Activated CD8-positive, alpha-beta T cell treated with anti-CD3 and anti-CD28 coated beads for 36 hours (primary cell): ENCODE measurements at regions not wholly inside any gene's neighbourhood (a gene's known extent, or its start where the extent isn't known, plus 50 kb on each side); places are given as distances from the start of the nearest gene placed in this dataset.

Experiments
- ATAC-seq: fragments of 200-7000 bp; cut with Tn5 transposase; one replicate; pipeline ENCODE4 v1.10.0; 2021; ENCODE audit warnings: mild to moderate bottlenecking, moderate library complexity
- CTCF ChIA-PET: fragments of 350-600 bp; sonication (Branson Sonifier 250); formaldehyde crosslinking; loops from one replicate; lab custom pipeline; 2021; ENCODE audit warnings: antibody characterized with exemption; lab: Charles Lee
- POLR2A ChIA-PET: fragments of 350-600 bp; sonication (Branson Sonifier 250); formaldehyde crosslinking; loops from one replicate; lab custom pipeline; 2021; ENCODE audit warnings: antibody characterized with exemption; lab: Charles Lee
- DNase-seq: peaks from one replicate; pipeline ENCODE4 v3.0.0-alpha.2; 2020
- H3K27ac Mint-ChIP-seq: one replicate; pipeline ENCODE4 v1.8.0; 2021; ENCODE audit warnings: mild to moderate bottlenecking, mixed read lengths
- H3K27me3 Mint-ChIP-seq: one replicate; pipeline ENCODE4 v1.8.0; 2021; ENCODE audit warnings: mixed read lengths
- H3K36me3 Mint-ChIP-seq: one replicate; pipeline ENCODE4 v1.8.0; 2021; ENCODE audit warnings: low read depth, mixed read lengths
- H3K4me1 Mint-ChIP-seq: one replicate; pipeline ENCODE4 v1.8.0; 2021; ENCODE audit warnings: low read depth, mixed read lengths
- H3K4me3 Mint-ChIP-seq: one replicate; pipeline ENCODE4 v1.8.0; 2021; ENCODE audit warnings: mild to moderate bottlenecking, moderate library complexity, mixed read lengths
- H3K9me3 Mint-ChIP-seq: one replicate; pipeline ENCODE4 v1.8.0; 2021; ENCODE audit warnings: mixed read lengths
- intact Hi-C: fragments of 100-400 bp; cut with micrococcal nuclease; formaldehyde crosslinking; loops from one replicate; pipeline ENCODE4 v1.10.0; 2022
- TF ChIP-seq, protein P1 (sequence below): fragments of 200-600 bp; IDR thresholded peaks from one replicate; pipeline ENCODE4 v1.8.0; 2022; ENCODE audit warnings: antibody characterized with exemption, mild to moderate bottlenecking

DNA sequence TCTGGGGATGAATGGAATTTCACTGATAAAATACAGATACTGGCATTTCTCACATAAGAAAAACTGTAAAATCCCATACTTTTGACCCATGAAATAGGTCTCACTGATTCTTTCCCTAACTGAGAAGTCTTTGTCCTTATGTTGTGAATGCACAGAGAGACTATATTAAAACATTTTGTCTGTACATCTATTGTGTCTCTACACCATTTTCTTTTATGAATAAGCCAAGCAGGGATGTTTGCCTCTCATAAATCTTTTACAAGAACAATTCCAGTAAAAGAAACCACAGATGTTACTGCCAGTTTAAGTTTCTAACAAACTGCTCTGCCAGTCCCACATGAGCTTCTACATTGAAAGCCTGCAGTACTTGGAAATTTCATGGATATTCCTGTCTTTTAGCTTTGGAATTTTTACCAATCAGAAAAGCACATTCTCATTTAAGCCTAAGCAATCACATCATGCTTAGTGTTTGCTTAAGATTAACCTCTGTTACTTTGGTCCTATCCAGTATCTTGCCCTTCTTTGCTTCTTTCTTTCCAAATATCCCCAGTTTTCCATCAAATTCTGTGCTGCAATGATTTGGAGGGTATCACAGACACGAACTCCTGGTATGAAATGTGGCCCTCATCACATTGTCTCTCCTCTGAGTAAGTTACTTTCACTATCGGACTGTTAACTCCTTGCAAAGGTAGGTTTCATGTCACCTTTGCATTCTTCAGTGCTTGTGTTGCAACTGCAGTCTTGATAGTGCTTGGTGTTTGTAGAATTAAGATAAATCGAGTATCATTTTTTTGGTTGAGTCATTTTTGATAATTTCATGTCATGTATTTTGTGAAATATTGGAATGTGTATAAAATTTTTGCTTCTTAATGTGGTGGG lies 415.1 kb upstream of the ADAMTSL1 start:
- CTCF ChIA-PET = no interaction called here
- POLR2A ChIA-PET = interaction anchor here (0.7 kb wide), 1 partner anchor 215 kb away, joined by 3 read pairs; no protein-coding TSS in a partner anchor
- Mint-ChIP-seq H3K9me3 (peaks cover 4% of the 10 kb centered on the region), H3K27ac (no peak overlapping the region), H3K27me3 (no peaks in the 10 kb centered on the region), H3K4me3 (no peak overlapping the region), H3K4me1 (no peaks in the 10 kb centered on the region), H3K36me3 (no peaks in the 10 kb centered on the region)
- ATAC-seq (no peak), DNase-seq (no peak)
- intact Hi-C loops = no loop called here
- TF ChIP-seq, protein P1, sequence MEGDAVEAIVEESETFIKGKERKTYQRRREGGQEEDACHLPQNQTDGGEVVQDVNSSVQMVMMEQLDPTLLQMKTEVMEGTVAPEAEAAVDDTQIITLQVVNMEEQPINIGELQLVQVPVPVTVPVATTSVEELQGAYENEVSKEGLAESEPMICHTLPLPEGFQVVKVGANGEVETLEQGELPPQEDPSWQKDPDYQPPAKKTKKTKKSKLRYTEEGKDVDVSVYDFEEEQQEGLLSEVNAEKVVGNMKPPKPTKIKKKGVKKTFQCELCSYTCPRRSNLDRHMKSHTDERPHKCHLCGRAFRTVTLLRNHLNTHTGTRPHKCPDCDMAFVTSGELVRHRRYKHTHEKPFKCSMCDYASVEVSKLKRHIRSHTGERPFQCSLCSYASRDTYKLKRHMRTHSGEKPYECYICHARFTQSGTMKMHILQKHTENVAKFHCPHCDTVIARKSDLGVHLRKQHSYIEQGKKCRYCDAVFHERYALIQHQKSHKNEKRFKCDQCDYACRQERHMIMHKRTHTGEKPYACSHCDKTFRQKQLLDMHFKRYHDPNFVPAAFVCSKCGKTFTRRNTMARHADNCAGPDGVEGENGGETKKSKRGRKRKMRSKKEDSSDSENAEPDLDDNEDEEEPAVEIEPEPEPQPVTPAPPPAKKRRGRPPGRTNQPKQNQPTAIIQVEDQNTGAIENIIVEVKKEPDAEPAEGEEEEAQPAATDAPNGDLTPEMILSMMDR = no peak

- H3K27ac Mint-ChIP-seq = no peak overlapping the region
- intact Hi-C loops = no loop called here
- no peak for ATAC-seq
- ChIA-PET POLR2A (interaction anchor here (0.7 kb wide), 1 partner anchor 216 kb away, joined by 3 read pairs; no protein-coding TSS in a partner anchor), CTCF (no interaction called here)
- no peaks in the 10 kb centered on the region for H3K4me1 Mint-ChIP-seq
- H3K36me3 Mint-ChIP-seq = no peaks in the 10 kb centered on the region
- peaks cover 4% of the 10 kb centered on the region for H3K9me3 Mint-ChIP-seq
- TF ChIP-seq, protein P1 = no peak
- DNase-seq = no peak
- H3K27me3 Mint-ChIP-seq = no peaks in the 10 kb centered on the region
- H3K4me3 Mint-ChIP-seq = no peak overlapping the region
Measured at GRCh38 chr9:18059447-18059846, 414.5 kb upstream of the ADAMTSL1 start.

DNA sequence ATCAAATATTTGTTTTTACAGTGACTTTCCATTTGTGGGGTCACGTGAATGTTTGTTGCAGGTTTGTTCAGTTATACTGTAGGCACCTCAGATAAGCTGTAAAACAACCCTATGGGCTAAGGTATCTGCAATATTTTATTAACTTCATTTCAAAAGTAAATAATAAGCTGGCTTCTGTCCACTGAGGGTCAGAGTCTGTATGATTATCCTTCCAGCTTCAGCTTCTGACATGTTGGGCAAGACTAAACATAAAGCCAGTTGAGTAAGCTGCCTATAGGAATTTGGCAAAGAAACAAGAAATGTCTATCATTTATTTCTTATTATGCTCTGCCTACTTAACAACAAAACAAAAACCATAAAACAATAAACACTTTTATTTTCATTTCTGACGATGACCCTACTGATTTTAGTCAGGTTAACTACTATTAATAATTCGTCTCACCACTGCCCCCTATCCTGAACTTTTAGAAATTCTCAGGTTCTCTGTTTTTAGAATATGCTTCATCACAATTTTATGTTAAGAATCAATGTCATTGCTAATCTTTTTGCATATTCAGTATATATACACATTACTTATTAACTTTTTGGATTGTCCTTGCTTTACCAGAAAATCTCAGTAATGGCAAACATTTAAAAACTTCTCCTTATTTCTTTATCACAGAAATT lies 413.6 kb upstream of the ADAMTSL1 start:
- no peak for DNase-seq
- Mint-ChIP-seq H3K4me1 (no peaks in the 10 kb centered on the region), H3K9me3 (peaks cover 4% of the 10 kb centered on the region), H3K27me3 (no peaks in the 10 kb centered on the region), H3K27ac (no peak overlapping the region), H3K36me3 (no peaks in the 10 kb centered on the region), H3K4me3 (no peak overlapping the region)
- ATAC-seq = no peak
- intact Hi-C loops = no loop called here
- POLR2A ChIA-PET = no interaction called here
- TF ChIP-seq, protein P1 = no peak
- CTCF ChIA-PET = no interaction called here

- Mint-ChIP-seq H3K27ac (no peak overlapping the region), H3K9me3 (peaks cover 4% of the 10 kb centered on the region), H3K36me3 (no peaks in the 10 kb centered on the region), H3K27me3 (no peaks in the 10 kb centered on the region), H3K4me3 (no peak overlapping the region), H3K4me1 (no peaks in the 10 kb centered on the region)
- intact Hi-C loops = no loop called here
- ChIA-PET CTCF (no interaction called here), POLR2A (no interaction called here)
- DNase-seq = no peak
- no peak for ATAC-seq
- TF ChIP-seq, protein P1 = no peak
Measured at GRCh38 chr9:18061332-18061731, 412.6 kb upstream of the ADAMTSL1 start.

DNA sequence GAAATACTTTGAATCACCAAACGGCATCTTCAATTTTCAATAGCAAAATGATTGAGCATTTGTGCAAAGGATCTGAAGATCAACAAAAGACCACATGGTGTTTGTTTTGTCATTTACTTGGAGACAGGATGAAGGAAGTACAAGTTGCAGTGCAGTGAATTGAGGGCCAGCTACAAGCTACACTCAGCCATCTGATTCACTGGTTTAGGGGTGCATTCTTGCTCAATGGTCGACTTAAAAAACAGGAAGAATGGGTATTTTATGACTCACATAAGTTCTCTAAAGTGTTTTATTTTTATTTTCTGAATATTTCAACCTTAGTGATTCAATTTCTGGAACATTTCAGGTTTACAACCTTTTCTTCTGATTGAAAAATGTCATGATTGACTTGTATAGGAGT lies 412.1 kb upstream of the ADAMTSL1 start:
- Mint-ChIP-seq H3K9me3 (peaks cover 3% of the 10 kb centered on the region), H3K27me3 (no peaks in the 10 kb centered on the region), H3K27ac (no peak overlapping the region), H3K36me3 (no peaks in the 10 kb centered on the region), H3K4me3 (no peak overlapping the region), H3K4me1 (no peaks in the 10 kb centered on the region)
- ChIA-PET POLR2A (no interaction called here), CTCF (no interaction called here)
- TF ChIP-seq, protein P1 = no peak
- ATAC-seq (no peak), DNase-seq (no peak)
- intact Hi-C loops = no loop called here
